GM13976 (cell line): ENCODE measurements at regions not wholly inside any gene's neighbourhood (a gene's known extent, or its start where the extent isn't known, plus 50 kb on each side); places are given as distances from the start of the nearest gene placed in this dataset.

Source experiments
- DNase-seq: peaks from one replicate; pipeline ENCODE4 v3.0.0; 2012; ENCODE audit warnings: low spot score
- in situ Hi-C: fragments of 300-500 bp; cut with MboI; formaldehyde crosslinking; loops from one replicate; pipeline ENCODE4 v1.12.0; 2022; ENCODE audit warnings: low sequenced_read_pairs, mixed read lengths, inconsistent platforms; ENCODE audit not compliant: unreplicated experiment
- TF ChIP-seq, protein P1 (sequence below): IDR thresholded peaks from 2 replicates; pipeline ENCODE4 v1.5.1; 2012; ENCODE audit warnings: borderline replicate concordance, mild to moderate bottlenecking; ENCODE audit not compliant: insufficient read depth; ENCODE audit errors: extremely low read depth, missing control alignments, control extremely low read depth

DNA sequence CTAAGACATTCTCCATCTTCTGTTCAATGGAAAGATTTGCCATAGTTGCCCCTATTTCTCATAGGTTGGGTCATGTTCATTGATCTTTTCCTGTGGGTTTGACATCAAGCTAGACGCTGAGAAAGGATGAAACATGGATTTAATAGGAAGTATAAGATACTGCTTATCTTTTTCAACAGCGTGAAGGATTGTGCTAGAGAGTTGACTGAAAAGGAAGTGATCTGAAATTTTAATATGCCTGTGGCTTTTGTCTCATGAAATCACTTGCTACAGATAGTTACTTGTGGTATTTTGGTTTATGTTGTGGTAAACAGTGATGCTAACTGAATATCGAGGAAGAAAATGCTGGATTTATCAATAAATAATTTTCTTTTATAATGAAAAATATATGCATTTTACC is 442.9 kb downstream of the EDEM1 start:
- TF ChIP-seq, protein P1, sequence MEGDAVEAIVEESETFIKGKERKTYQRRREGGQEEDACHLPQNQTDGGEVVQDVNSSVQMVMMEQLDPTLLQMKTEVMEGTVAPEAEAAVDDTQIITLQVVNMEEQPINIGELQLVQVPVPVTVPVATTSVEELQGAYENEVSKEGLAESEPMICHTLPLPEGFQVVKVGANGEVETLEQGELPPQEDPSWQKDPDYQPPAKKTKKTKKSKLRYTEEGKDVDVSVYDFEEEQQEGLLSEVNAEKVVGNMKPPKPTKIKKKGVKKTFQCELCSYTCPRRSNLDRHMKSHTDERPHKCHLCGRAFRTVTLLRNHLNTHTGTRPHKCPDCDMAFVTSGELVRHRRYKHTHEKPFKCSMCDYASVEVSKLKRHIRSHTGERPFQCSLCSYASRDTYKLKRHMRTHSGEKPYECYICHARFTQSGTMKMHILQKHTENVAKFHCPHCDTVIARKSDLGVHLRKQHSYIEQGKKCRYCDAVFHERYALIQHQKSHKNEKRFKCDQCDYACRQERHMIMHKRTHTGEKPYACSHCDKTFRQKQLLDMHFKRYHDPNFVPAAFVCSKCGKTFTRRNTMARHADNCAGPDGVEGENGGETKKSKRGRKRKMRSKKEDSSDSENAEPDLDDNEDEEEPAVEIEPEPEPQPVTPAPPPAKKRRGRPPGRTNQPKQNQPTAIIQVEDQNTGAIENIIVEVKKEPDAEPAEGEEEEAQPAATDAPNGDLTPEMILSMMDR, result no peak
- in situ Hi-C loops, result no loop called here
- no peak for DNase-seq

DNA sequence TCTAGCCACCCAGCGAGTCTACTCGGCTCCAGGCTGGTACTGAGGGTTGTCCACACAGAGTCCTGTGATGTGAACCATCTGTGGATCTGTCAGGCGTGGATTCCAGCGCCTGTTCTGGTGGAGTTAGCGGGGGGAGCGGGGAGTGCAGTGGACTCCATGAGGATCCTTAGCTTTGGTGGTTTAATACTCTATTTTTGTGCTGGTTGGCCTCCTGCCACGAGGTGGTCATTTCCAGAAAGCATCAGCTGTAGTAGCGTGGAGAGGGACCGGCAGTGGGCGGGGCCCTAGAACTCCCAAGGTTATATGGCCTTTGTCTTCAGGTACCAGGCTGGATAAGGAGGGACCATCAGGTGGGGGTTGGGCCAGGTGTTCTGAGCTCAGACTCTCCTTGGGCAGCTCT is 446.5 kb downstream of the EDEM1 start:
- TF ChIP-seq, protein P1, result no peak
- DNase-seq, result no peak

DNA sequence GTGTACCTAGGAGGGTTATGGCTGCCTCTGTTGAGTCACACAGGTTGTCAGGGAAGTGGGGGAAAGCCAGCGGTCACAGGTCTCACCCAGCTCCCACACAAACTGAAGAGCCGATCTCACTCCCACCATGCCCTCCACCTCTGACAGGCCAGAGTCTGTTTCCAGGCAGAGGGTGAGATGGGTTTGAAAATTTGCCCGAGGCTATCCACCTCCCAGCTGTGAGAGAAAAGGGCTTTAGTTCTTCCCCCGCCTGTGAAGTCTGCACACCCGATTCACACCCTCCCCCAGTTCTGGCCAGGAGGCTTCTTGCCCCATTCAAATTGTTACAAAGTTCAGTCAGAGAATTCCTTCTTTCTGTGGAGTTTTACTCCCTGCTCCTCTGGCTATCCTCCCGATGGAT is 446.9 kb downstream of the EDEM1 start:
- TF ChIP-seq, protein P1, result no peak
- DNase-seq, result no peak
- in situ Hi-C loops, result no loop called here

More for the DNA sequence above, 446.5 kb downstream of the EDEM1 start:
- in situ Hi-C loops, result no loop called here

DNA sequence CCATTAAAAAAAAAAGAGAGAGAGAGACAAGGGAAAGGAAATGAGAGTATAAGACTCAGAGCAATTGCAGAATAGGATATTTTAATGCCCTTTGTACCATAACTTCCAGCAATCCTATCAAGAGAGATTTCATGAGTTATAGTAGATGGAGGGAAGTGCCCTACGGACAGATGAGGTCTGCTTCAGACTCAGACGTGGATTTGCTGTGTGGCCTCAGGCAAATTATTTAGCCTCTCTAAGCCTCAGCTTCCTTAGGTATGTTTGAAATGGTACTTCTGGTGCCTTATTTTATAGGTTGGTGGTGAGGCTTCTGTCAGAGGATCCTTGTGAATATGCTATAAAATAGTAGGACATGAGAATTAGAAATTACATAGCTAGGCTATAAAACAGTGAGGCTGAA is 448.2 kb downstream of the EDEM1 start:
- in situ Hi-C loops, result no loop called here
- TF ChIP-seq, protein P1, result no peak
- DNase-seq, result no peak

DNA sequence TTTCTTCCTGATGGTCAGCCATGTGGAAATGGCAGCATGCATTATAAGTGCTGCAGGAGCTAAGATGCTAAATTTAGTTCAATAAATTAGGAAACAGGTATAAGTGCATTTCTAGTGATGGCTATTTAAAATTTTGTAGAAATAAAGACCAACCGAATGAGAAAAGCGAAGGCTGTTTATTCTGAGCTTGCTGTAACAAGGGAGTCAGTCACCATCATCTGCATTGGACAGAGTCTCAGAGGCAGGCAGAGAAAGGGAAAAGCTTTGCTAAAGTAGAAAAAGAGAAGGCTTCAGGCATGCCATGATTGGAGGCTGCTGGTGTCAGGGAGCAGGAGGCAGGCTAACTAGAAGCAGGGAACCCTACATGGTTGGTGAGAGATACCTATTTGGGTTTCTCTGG is 451.0 kb downstream of the EDEM1 start:
- in situ Hi-C loops, result no loop called here
- TF ChIP-seq, protein P1, result no peak
- no peak for DNase-seq

DNA sequence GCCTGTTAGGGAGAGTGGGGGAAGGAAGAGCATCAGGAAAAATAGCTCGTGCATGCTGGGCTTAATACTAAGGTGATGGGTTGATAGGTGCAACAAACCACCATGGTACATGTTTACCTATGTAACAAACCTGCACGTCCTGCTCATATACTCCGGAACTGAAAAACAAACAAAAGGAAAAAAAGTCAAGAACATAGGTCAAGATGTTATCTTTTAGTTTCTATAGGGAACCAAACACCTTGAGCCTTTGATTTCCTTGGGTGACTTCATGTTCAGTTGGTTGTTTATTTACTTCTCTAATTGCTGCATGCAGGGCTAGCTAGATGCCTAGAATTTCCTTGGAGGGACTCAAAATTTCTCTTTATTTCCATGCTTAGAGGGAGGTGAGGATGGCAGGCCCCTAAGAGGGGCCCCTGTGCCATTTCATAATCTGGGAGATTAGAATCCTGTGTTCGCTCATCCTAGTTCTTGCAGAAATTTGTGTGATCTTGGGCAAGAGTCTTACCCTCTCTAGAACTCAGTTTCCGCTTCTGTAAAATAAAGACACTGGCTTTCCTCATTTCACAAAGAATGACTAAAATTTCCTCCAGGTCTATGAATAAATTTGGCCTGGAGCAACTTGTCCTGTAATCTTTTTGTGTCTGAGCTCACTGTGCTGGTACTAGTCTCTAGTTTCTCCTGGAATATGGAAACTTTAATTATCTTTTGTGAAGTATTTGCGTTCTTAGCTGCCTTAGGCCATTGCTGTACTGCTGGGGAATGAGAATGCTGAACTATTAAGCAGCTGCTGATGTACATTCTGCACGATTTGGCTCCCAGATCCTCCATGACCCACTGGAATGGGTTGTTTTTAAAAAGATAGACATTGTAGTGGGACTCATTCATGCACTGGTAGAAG is 457.5 kb downstream of the EDEM1 start:
- TF ChIP-seq, protein P1, result no peak
- DNase-seq, result no peak
- in situ Hi-C loops, result no loop called here
